Right forelimb (tissue), 1 donor: ENCODE measurements at regions not wholly inside any gene's neighbourhood (a gene's known extent, or its start where the extent isn't known, plus 50 kb on each side); places are given as distances from the start of the nearest gene placed in this dataset.

Experiments
- DNase-seq: peaks from one replicate; pipeline ENCODE4 v3.0.0-alpha.2; 2018

DNA sequence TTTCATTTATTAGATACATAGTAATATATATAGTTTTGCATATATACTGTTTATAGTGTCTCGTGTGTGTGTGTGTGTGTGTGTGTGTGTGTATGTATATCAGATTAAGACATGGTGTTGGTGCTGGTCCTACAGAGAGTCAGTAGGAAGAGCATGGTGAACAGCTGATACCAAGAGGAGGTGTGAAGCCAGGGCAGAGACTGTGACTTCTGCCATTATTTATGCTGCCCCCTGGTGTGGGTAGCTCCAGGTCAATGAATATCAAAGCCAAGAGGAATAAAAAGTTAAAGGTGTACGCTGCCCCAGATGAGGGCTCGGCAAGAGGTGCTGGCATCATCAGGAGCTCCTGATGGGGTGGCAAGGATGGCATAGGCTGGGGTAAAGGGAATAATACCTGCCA lies 299.5 kb upstream of the RASGRP1 start:
- no peak for DNase-seq

DNA sequence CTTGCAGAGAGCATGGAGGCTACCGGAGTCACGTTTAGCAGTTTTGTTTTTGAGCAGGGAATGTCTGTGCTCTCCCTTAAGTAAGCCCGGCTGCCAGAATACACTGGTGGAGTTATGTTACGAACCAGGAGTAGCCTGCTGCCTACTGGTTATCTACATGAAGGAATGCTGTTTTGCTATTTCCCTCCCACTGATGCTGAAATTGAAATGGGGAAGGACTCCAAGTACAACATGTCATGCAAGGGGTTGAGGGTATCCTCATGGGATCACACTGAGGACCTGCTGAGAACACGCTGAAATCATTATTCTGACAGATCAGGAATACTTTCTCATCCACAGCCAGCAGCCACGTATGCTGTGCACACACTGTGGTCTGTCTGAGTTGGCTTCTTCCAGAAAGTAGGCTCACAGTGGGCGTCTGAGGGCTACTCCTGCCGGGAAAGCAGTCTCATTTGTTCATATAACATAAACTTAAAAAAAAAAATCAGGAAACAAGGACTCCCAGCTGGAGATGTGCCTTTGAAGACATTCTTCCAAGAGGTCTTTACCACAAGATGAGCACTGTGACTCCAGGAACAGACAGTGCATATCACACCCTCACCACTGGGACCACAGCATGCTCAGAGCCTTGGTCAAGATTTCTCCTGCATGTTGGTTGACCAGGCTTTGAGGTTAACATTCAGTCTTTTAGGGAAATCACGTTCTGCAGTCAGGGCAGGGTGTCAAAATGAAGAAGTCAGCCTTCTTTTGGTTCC lies 300.4 kb upstream of the RASGRP1 start:
- DNase-seq = no peak

DNA sequence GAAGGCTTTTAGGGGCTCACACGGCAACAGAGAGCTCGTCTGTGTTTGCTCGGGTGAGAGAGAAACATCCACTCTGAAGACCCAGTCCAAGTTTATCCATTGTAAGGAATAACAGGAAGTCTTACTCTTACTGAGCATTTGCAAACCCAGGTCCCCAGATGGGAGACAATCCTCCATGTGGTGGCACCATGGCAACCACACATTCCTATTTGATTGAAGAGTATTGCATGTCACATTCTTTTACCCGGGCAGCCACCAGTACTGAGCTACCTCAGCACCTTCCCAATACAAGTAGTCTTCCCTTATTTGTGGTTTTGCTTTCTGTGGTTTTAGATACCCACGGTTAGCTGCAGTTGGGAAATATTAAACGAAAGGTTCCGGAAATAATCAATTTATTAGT lies 302.9 kb upstream of the RASGRP1 start:
- DNase-seq = no peak

DNA sequence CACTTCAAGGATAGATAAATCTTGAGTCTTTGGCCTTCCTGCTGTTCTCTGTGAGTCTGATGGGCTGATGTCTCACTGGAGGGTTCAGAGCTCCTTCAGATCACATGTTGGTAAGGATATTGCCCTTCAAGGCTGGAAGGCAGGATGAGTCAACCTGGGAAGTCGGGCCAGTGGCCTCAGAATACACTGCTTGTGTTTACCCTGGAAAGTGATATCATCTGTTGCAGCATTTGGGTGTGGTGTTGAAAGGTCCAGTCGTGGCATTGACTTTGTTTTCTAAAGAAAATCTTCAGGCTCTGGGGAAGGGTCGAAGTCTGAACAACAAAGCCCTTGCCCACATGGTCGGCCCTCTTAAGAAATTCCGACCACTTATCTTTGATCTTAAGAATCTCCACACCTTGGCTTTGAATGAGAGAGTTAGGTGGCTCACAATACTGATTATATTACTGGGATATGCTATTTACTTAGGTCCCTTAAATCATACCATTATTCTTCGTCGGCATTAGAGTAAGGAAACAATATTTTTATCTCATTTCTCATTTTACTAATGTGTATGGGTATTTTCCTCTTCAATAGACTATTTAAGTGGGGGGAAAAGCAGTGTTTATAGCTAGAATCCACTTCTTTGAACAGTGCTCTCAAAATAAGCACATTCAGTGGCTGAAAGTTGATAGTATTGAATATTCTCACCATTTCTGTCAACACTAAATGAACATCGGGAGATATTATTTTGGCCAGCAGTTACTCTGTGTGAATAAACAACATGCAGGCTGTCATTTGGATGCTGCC lies 303.9 kb upstream of the RASGRP1 start:
- DNase-seq = no peak

DNA sequence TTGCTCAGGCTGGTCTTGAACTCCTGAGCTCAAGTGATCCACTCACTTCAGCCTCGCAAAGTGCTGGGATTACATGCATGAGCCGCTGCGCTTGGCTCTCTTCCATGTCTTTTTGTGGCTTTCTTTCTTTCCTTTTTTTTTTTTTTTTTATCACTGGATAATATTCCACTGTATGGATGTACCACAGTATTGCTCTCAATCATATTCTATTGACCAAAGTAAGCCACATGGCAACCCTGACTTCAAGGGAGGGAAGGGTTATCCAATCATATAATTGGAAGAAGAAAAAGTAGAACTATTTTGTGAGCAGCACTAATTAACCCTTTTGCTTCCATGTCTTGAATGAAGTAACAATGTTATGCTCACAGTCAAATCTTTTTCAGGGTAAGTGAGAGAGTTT lies 307.0 kb upstream of the RASGRP1 start:
- DNase-seq = no peak

DNA sequence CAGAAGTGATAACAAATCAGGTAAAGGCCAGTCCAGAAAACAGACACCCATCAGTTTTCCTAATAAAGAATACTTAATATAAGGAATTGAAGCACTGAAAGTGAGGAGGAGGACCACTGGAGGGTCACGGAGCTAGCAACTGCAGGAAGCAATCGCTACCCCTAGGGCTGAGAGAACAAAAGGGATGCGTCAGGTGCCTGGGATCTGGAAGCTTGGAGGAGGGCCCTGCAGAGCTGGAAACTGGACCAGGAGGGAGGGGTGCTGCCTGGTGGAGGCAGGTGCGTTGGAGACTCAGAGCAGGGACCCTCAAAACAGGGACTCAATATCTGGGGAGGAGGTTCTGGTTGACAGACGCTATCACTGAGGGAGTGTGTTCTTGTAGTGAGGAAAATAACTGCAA lies 308.1 kb upstream of the RASGRP1 start:
- no peak for DNase-seq

DNA sequence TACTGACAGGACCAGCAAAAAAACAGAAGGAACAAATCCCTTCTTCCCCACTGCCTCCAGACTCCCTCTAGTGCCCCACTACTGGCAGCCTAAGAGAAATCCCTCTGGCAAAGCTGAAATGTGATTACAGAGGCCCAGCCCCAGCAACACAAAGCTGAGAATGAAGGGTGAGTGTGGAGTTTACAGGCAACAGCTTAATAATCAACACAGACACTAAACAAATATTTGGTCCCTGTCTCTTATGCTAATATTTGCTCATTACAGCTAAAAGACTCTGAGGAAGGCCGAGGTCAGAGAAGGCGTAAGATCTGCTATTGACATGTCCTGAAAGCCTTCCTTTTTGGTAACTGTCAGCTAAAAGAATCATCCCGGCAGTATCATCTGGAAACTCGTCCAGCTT lies 308.5 kb upstream of the RASGRP1 start:
- no peak for DNase-seq

DNA sequence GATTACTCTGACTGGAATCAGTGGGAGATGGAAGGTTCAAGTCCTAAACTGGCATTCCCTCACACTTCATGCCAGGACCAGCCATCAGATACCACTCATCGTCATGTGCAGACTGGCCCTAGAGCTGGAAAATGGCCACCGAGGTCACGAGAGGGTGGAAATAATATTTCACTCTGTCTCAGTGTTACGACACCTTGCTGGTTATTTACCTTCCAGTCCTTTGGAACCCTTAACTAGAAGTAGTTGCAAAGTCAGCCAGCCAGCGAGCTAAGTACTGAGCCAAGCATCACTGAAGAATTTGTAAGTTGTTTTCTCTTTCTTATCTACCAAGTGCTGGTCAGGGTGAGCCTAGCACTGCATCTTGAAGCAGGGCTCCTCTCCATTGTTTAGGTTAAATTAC lies 309.9 kb upstream of the RASGRP1 start:
- DNase-seq = no peak

DNA sequence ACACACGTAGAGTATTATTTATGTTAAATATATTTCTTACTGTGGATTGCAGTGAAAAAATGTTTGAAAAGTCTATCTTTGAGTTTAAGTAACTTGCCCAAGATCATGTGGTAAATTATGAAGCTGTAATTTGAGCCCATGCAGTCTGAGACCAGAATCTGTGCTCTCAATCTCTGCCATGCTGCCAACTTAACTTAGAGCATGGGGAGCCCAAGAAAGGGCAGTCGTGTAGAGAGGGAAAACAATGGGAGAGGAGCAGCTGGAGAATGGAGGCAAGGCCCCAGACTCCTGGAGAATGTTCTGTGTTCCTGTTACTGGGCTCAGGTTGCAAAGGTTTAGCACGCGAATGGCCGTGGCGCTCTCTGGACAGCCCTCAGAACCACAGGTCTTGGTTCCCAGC lies 311.6 kb upstream of the RASGRP1 start:
- DNase-seq = no peak

DNA sequence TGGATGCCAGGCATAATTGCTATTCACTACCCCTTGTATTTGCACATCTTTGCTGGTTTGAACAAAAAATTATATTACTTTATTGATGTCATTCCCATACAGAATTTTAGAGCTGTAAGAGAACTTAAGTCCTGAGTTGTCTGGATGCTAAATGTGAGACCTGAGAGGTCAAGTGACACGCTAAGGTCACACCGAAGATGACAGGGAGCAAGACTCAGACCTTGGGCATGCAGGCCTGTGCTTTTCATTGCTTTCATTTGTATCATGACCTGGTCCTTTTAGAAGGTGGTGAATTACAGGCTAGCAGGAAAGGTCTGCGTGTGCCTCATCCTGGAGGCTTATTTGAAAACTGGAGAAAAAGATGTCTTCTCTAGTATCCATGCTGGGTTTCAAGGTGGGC lies 312.0 kb upstream of the RASGRP1 start:
- no peak for DNase-seq

DNA sequence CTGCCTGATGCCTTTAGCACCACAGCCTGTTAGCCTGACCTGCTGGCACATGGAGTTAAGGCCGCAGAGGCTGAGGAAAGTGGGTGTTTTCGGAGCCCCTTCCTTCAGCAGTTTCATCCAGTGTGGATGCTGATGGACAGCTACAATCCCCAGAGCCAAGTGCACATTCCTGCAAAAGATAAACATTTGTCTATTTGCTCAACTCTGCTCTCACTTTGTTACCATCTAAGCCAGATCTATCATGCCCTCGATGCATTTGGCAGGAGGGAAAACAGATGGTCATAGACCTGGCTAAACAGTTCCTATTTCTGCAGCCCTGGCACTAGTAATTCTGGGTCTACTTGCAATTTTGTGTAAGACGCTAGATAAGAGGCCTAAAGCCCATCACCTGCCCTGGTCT lies 312.9 kb upstream of the RASGRP1 start:
- no peak for DNase-seq

DNA sequence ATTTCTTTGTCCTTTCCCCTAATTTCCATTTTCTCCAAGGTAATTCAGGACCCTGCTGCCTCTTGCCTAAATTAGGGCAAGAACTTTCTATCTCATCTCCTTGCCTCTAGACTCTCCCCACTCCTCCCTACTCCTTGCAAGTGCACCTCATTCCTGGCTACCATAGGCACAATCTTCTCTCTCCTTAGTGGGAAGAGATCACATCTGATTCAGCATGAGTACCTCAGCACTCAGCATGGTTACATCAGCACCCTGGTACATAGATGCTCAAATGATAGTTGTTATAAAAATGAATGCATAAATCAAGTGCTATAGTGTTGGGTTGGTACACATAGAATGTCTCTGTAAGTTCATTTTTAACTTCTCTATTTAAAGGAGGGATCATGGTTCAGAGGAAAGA lies 313.4 kb upstream of the RASGRP1 start:
- no peak for DNase-seq

DNA sequence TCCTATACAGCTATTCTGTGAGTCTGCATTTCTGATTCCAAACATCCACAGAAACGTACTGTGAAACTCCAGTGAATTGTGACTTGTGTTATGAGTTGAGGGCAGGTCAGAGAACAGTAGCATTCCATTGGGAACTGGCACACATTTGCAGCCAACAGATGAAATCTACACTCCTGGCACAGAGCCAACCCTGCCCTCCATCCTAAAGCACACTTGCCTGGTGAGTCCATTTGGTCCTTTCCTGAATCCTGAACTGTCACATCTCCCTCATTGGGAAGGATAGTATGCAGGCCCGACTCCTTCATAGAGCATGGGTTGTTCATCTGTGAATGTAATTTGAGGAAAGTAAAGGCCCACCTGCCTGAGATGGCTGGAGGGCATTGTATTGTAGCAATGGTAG lies 314.3 kb upstream of the RASGRP1 start:
- DNase-seq = no peak

DNA sequence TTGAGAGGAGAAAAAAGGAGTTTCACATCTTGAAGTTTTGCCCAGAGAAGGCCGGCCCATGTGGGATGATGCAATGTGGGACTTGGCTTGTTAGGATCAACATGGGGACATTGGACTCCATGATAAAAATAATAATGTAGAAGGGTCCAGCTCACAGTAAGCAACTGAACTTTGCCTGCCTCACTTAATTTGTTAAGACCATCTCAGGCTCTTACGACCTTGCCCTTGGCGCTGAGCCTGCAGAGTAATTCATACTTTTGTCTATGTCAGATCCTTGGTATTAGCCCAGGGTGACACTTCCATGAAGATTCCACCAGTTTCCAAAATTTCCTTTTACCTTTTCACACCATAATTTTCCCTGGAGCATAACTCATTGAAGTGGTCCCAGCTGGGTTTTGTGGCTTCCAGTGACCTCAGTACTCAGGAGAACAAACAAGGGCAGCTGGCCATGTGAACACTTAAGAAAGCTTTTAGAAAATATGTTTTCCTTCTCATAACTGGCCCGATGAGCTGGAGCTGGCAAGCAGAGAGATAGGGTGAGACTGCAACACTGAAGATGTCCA lies 315.4 kb upstream of the RASGRP1 start:
- no peak for DNase-seq

DNA sequence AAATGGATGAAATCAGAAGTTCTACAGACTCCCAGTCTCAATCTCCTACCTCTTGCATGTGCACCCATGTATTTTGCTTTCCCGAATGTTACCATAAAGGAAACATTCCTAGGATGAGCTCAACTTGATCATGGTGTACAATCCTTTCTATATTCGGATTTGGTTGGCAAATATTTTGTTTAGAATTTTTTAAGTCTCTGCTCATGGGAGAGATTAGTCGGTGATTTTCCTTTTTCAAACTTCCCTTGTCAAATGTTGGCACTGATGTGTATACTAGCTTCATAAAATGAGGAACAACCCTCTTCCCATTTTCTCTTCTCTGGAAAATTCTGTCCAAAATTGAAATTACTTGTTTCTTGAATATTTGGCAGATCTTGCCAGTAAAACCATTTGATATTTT lies 317.6 kb upstream of the RASGRP1 start:
- no peak for DNase-seq

DNA sequence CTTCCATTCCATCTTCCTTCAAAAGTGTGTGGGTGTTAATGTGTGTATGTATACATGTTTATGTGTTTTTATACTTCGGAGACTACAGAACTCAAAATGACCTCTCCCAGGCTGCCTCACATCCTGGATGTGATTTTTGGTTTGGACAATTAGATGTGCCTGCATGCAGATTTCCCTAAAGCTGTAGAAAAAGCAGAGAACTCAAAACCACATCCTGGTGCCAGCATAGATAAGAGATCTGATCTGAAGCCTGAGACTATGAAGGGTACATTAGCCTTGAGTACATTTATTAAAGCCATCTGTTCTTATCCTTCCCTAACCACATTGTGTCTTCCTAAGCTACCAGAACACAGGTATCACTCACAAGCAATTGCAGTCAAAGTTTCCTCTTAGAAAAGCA lies 319.4 kb upstream of the RASGRP1 start:
- DNase-seq = no peak

DNA sequence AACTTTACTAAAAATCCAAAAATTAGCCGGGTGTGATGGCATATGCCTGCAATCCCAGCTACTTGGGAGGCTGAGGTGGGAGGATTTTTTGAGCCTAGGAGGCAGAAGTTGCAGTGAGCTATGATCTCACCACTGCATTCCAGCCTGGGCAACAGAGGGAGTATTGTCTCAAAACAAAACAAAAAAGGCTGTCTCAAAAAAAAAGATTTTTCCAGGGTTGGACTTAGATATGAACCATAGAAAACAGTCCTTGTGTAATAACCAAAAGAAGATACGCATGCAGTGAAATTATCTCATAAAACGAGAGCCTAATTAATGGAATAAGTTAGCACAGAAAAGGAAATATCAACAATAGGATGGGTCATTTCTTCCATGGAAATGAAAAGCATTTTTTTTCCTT lies 320.4 kb upstream of the RASGRP1 start:
- DNase-seq = no peak

DNA sequence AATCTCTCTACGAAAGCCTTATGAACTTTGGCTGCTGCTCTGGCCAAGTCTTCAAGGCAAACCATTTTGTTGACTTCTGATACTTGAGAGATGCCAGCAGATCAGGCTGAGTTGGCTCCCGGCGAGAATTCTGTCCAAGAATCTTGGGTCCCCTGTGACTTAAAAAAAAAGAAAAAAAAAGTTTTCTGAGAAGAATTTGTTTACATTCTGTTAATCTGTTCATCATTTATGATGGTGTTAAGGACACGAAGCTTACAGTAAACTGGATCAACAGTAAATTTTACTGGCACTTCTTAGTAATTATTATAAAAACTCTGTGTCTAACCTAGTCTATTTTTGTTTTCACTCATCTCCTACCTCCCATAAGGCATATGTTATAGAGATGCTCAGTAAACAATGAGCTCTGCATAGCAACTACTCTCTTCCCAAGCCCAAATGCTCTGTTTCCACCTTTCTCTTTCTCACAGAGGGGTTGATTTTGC lies 320.9 kb upstream of the RASGRP1 start:
- DNase-seq = no peak

DNA sequence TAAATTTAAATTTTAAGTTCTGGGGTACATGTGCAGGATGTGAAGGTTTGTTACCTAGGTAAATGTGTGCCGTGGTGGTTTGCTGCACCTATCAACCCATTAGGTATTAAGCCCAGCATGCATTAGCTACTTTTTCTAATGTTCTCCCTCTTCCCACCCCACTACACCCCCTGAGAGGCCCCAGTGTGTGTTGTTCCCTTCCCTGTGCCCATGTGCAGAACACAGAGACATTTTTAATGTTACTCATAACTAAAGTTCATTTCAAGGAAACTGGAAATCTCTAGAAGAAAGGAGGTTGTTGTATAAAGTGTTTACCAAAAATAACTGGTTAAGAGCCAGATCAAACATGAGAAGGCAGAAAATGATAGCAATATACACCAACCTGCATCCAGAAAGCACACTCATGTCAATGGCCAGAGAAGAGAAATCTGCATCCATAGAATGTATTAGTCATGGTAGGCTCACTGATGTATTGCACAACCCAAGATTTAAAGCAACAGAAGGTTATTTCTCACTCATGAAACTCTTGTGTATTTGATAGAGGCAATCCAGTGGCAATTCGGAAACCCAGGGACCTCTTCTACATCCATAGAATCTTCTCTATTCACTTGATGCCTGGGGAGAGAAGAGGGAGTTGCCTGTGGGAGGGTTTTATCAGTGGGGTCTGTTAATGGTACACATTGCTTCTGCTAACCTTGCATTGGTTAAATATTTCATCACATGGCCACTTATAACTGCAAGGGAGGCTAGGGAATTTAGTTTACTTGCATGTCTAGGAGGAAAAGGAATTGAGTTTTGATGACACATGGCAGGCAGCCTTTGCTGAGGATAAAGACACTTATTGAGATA lies 321.9 kb upstream of the RASGRP1 start:
- no peak for DNase-seq

DNA sequence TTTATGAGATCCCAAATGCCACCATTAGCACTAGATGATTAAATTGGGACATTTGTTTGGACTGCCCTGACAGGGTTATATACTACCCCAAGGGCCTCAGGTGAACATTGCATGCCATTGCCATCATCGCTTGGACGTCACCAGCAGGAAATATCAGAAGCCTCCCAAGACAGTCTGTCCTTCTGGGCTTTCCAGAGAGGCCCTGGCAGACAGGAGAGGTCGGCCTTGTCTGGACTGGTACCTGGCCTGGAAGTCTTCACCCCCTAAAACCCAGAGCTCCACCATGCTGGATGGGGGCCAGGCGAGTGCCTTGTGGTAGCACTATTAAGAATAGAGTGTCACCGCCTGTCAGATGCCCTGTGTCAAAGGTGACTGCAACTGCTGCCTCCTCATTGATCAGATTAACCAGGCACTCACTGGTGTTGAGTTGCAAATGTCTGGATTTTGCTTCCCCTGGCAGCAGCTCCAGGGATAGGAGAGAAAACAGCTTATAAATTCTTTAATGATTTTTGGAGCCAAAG lies 324.1 kb upstream of the RASGRP1 start:
- DNase-seq = no peak

DNA sequence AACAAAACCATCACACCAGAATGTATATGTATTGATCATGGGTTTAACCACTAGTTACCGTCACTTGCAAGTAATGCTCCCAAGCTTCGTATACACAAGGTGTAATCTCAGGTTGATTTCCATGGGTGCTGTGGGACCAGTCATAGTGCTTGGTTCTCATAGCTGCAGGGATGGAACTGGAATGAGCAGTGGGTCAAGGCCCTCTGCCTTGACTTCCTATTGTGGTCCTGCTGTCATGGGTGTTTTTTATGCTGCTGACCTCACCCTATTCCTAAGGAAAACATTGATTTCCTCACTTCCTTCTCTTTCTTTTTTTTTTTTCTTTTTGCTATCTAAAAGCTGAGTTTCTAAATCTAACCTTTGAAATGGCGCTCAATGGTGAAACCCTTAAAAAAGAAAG lies 325.6 kb upstream of the RASGRP1 start:
- no peak for DNase-seq

DNA sequence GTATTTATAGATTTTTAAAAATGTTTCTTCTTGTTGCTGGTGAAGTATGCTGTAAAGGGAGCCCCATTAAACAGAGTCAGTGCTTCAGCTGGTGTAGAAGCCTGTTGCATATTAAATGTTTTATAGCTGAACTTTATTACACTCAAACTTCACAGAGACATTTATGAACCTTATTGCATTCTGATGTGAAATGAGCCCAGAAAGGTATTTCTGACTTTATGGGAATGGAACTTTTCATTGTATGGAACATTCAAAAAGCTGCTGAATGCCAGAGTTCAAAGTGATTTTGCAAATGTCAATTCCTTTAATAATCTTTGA lies 329.3 kb upstream of the RASGRP1 start:
- no peak for DNase-seq
